Endothelial cell of umbilical vein (primary cell): ENCODE measurements at regions not wholly inside any gene's neighbourhood (a gene's known extent, or its start where the extent isn't known, plus 50 kb on each side); places are given as distances from the start of the nearest gene placed in this dataset.

Source experiments
- BruUV-seq: library from RNA; stranded (reverse); fragments of 400-500 nt; replicated peaks from 2 replicates; lab custom pipeline; 2021; lab: Mats Ljungman, UMichigan
- CTCF ChIA-PET: fragments of 300-600, 350-600 bp; sonication (Branson Sonifier 250); formaldehyde crosslinking; loops from one replicate; lab custom pipeline; 2021; ENCODE audit warnings: antibody characterized with exemption, inconsistent platforms; lab: Charles Lee
- POLR2A ChIA-PET: fragments of 300-600, 350-600 bp; sonication (Branson Sonifier 250); formaldehyde crosslinking; loops from one replicate; lab custom pipeline; 2021; ENCODE audit warnings: antibody characterized with exemption, inconsistent platforms; lab: Charles Lee
- DNase-seq: peaks from one replicate; pipeline ENCODE4 v3.0.0-alpha.2; 2011; ENCODE audit warnings: low read depth, low spot score
- FAIRE-seq: peaks from 2 replicates; lab custom pipeline; 2011; peaks lifted over from hg19 to GRCh38; lab: Jason Lieb, UNC
- H2AFZ ChIP-seq: 2 replicates; pipeline ENCODE4 v1.6.0; 2012; ENCODE audit warnings: low read depth, low read length, control low read depth, inconsistent platforms
- H3K27ac ChIP-seq: 2 replicates; pipeline ENCODE4 v1.5.1; 2011; ENCODE audit warnings: low read depth, mild to moderate bottlenecking, control low read depth, low read length, moderate library complexity; ENCODE audit not compliant: insufficient read depth
- H3K27me3 ChIP-seq, 2 experiments: 2 replicates each; pipeline versions ENCODE4 v1.6.0 to v1.6.1; 2011; ENCODE audit warnings: low read length in 2 of 2, mixed read lengths in 1 of 2; ENCODE audit not compliant: control insufficient read depth in 2 of 2, insufficient read depth in 2 of 2
- H3K36me3 ChIP-seq, 2 experiments: 2 replicates in 1 of 2; 3 replicates in 1 of 2; pipeline ENCODE4 v1.5.1; 2011; ENCODE audit warnings: low read length in 2 of 2, mild to moderate bottlenecking in 1 of 2, moderate library complexity in 1 of 2; ENCODE audit not compliant: control insufficient read depth in 2 of 2, insufficient read depth in 2 of 2; ENCODE audit errors: extremely low read depth in 1 of 2
- H3K4me1 ChIP-seq: 3 replicates; pipeline ENCODE4 v1.5.1; 2011; ENCODE audit warnings: mild to moderate bottlenecking, low read length; ENCODE audit not compliant: control insufficient read depth, insufficient read depth; ENCODE audit errors: extremely low read depth
- H3K4me2 ChIP-seq: 2 replicates; pipeline ENCODE4 v1.6.1; 2011; ENCODE audit warnings: low read length, control low read depth, mixed read lengths; ENCODE audit not compliant: insufficient read depth
- H3K4me3 ChIP-seq, 3 experiments: fragments of 200-600 bp in 1 of 3; sonication (generic), shearing (Covaris generic) in 1 of 3; replicated peaks in 1 of 3; 2 replicates each; pipeline ENCODE4 v1.5.1; 2011 to 2016; ENCODE audit warnings: control low read depth in 3 of 3, low read length in 3 of 3, mild to moderate bottlenecking in 2 of 3, inconsistent platforms in 1 of 3, low read depth in 1 of 3, moderate library complexity in 1 of 3; ENCODE audit not compliant: insufficient read depth in 1 of 3
- H3K79me2 ChIP-seq: 2 replicates; pipeline ENCODE4 v1.6.0; 2012; ENCODE audit warnings: low read length, inconsistent platforms; ENCODE audit not compliant: control insufficient read depth, insufficient read depth
- H3K9ac ChIP-seq: replicated peaks from 2 replicates; pipeline ENCODE3; 2011; ENCODE audit warnings: low read length, control low read depth; ENCODE audit not compliant: insufficient read depth; ENCODE audit errors: extremely low read depth
- H3K9me1 ChIP-seq: replicated peaks from 3 replicates; pipeline ENCODE4 v1.6.0; 2011; ENCODE audit warnings: mild to moderate bottlenecking, low read length; ENCODE audit not compliant: control insufficient read depth, insufficient read depth; ENCODE audit errors: extremely low read depth
- H3K9me3 ChIP-seq: replicated peaks from 2 replicates; pipeline ENCODE4 v1.5.1; 2012; ENCODE audit warnings: low read length, inconsistent platforms; ENCODE audit not compliant: control insufficient read depth, insufficient read depth
- H4K20me1 ChIP-seq: replicated peaks from 2 replicates; pipeline ENCODE3; 2011; ENCODE audit warnings: mild to moderate bottlenecking, low read length; ENCODE audit not compliant: control insufficient read depth, insufficient read depth; ENCODE audit errors: extremely low read depth
- MYC ChIP-seq: IDR thresholded peaks from one replicate; pipeline ENCODE4 v1.6.1; 2011; ENCODE audit warnings: mild to moderate bottlenecking, low read depth, low read length
- POLR2AphosphoS5 ChIP-seq: IDR thresholded peaks from 2 replicates; pipeline ENCODE4 v1.6.1; 2012; ENCODE audit warnings: low read depth, mild to moderate bottlenecking, control low read depth, low read length, moderate library complexity; ENCODE audit not compliant: insufficient read depth
- dilution Hi-C: fragments of 300-500 bp; cut with MboI; formaldehyde crosslinking; loops from one replicate; pipeline ENCODE4 v1.15.0; 2019; ENCODE audit warnings: low sequenced_read_pairs; ENCODE audit not compliant: extremely low pct_ligation_motif_present
- intact Hi-C: fragments of 100-400 bp; cut with micrococcal nuclease; formaldehyde crosslinking; loops from one replicate; pipeline ENCODE4 v1.10.0; 2022
- TF ChIP-seq, protein P1 (sequence below): IDR thresholded peaks from 2 replicates; pipeline ENCODE4 v1.6.1; 2011; ENCODE audit not compliant: insufficient read depth, insufficient read length
- TF ChIP-seq, protein P2 (sequence below), 2 donors: IDR thresholded peaks; 1 replicate in 1 of 2; 2 replicates in 1 of 2; pipeline ENCODE4 v1.5.1; 2011; ENCODE audit warnings: low read length in 2 of 2, mild to moderate bottlenecking in 2 of 2, moderate library complexity in 2 of 2, control low read depth in 1 of 2, inconsistent platforms in 1 of 2, low read depth in 1 of 2; ENCODE audit not compliant: insufficient read depth in 1 of 2; ENCODE audit errors: extremely low read depth in 1 of 2

DNA sequence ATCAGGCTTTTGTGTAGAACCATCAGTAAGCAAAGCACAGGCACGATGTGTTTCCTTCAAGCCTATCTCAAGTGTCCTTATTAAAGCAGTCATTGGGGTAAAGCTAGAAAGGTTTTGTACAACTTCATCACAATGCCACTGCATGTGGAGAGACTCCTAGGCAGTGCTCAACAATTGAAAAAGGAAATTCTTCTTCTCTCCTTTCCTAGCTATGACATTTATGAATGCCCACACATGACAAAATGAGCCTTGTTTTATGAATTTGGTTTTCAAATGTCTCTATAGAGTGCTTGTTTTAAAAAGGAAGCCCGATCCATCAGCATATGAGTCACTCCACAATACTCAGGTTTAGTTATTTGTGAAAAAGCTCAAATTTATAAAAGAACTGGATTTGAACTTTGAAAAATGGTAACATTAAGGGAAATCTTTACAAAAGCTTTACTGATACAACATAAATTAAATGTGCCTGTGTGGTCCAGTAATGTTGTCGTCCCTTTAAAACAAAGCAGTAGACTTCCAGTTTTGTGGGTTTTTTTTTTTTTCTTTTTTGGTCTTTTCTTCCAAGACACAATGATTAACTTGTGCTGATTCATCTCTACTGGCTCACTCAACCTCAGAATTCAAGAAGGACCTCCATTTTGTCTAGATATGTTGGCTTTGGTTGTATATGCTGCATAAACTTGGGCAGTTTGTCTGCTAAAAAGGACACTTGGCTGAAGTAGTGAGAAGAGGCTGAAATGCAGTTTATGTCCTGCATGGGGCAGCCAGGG is 273.8 kb downstream of the GASK1B start:
- no peak overlapping the region for H3K4me3 ChIP-seq
- no peaks in the 10 kb centered on the region for H3K27me3 ChIP-seq
- H3K36me3 ChIP-seq = no peaks in the 10 kb centered on the region
- H4K20me1 ChIP-seq = no peaks in the 10 kb centered on the region
- CTCF ChIA-PET = interaction anchor here (1.2 kb wide), 1 partner anchor 66 kb away, joined by 3 read pairs; no protein-coding TSS in a partner anchor
- H3K4me1 ChIP-seq = no peaks in the 10 kb centered on the region
- BruUV-seq = no TSS peak
- no peak overlapping the region for H3K9ac ChIP-seq
- no peak overlapping the region for H3K27ac ChIP-seq
- TF ChIP-seq MYC = no peak
- no peak for TF ChIP-seq POLR2AphosphoS5
- TF ChIP-seq, protein P1, sequence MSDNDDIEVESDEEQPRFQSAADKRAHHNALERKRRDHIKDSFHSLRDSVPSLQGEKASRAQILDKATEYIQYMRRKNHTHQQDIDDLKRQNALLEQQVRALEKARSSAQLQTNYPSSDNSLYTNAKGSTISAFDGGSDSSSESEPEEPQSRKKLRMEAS = no peak
- TF ChIP-seq, protein P2, sequence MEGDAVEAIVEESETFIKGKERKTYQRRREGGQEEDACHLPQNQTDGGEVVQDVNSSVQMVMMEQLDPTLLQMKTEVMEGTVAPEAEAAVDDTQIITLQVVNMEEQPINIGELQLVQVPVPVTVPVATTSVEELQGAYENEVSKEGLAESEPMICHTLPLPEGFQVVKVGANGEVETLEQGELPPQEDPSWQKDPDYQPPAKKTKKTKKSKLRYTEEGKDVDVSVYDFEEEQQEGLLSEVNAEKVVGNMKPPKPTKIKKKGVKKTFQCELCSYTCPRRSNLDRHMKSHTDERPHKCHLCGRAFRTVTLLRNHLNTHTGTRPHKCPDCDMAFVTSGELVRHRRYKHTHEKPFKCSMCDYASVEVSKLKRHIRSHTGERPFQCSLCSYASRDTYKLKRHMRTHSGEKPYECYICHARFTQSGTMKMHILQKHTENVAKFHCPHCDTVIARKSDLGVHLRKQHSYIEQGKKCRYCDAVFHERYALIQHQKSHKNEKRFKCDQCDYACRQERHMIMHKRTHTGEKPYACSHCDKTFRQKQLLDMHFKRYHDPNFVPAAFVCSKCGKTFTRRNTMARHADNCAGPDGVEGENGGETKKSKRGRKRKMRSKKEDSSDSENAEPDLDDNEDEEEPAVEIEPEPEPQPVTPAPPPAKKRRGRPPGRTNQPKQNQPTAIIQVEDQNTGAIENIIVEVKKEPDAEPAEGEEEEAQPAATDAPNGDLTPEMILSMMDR (IDR thresholded peaks at IDR 0.05; ENCODE audit: extremely low read depth in 1 of 2, insufficient read depth in 1 of 2, low read depth in 1 of 2, low read length in 2 of 2) = no peak
- peak overlapping the region; percentile 17 for H3K4me2 ChIP-seq
- no peaks in the 10 kb centered on the region for H3K79me2 ChIP-seq
- H3K9me1 ChIP-seq = no peaks in the 10 kb centered on the region
- DNase-seq (peak; percentile 34), FAIRE-seq (no peak)
- POLR2A ChIA-PET = no interaction called here
- dilution Hi-C loops = no loop called here
- intact Hi-C loops = no loop called here
- H3K9me3 ChIP-seq = no peaks in the 10 kb centered on the region
- no peak overlapping the region for H2AFZ ChIP-seq
